Lower leg skin (tissue), 4 donors: ENCODE measurements at regions not wholly inside any gene's neighbourhood (a gene's known extent, or its start where the extent isn't known, plus 50 kb on each side); places are given as distances from the start of the nearest gene placed in this dataset.

ENCODE experiments used
- DNase-seq, 2 donors: peaks; one replicate each; pipeline ENCODE4 v3.0.0-alpha.2; 2019; ENCODE audit warnings: low spot score in 2 of 2
- H3K4me3 ChIP-seq: fragments of 200-600 bp; sonication (generic); 2 replicates; pipeline ENCODE4 v1.5.1; 2017; ENCODE audit warnings: mild to moderate bottlenecking, low read depth; ENCODE audit not compliant: poor library complexity, severe bottlenecking
- POLR2A ChIP-seq, 2 donors: fragments of 450-650 bp; IDR thresholded peaks; one replicate each; pipeline ENCODE4 v1.6.1; 2016 to 2017; ENCODE audit warnings: antibody characterized with exemption in 2 of 2, mild to moderate bottlenecking in 1 of 2, moderate library complexity in 1 of 2
- WGBS, 2 donors: methylation state at CpG; one replicate each; pipeline ENCODE4 v1.1.5; 2018; 5-methylcytosine and 5-hydroxymethylcytosine counted together
- intact Hi-C: fragments of 100-400 bp; cut with DNase I; formaldehyde crosslinking; loops from one replicate; pipeline ENCODE4 v1.15.0; 2023; ENCODE audit warnings: low total_unique reads
- TF ChIP-seq, protein P1 (sequence below), 3 donors: fragments of 450-650 bp; IDR thresholded peaks; one replicate each; pipeline ENCODE4 v1.5.1; 2016; ENCODE audit warnings: antibody characterized with exemption in 3 of 3, mild to moderate bottlenecking in 3 of 3, moderate library complexity in 2 of 3

DNA sequence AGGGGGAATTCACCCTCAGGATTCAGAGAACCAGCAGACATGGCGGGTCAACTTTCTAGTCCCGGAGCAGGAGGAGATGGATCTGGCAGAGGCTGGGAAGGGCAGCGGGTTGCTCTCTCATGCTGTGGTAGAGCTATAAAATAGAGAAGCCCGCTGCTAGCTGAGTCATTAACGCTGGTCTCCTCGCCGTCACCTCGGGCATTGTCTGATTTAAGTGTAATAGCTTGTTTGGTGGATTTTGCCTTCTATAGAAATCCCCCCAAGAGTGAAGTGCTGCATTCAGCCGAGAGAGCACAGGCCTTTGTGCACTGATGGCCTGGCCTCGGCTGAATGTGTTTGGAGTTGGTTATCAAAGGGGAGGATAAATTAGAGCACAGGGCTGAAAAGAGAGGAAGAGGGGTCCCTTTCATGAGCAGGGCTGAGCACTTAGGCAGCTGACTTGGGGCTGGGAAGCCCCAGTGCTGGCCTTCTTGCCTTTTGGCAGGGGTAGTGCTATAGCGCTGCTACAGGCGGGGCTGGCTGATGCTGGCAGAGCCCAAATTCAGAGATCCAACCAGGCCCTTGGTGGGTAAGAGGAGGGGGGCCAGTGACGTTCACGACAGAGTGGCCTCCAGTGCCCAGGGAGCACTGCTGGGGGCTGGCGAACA is 161.1 kb upstream of the CADM1 start:
- WGBS, 2 donors, result 78 to 79% methylated on average over 15 of the region's 15 CpGs
- no peak for DNase-seq
- TF ChIP-seq POLR2A (IDR thresholded peaks at IDR 0.05), result no peak
- TF ChIP-seq, protein P1, sequence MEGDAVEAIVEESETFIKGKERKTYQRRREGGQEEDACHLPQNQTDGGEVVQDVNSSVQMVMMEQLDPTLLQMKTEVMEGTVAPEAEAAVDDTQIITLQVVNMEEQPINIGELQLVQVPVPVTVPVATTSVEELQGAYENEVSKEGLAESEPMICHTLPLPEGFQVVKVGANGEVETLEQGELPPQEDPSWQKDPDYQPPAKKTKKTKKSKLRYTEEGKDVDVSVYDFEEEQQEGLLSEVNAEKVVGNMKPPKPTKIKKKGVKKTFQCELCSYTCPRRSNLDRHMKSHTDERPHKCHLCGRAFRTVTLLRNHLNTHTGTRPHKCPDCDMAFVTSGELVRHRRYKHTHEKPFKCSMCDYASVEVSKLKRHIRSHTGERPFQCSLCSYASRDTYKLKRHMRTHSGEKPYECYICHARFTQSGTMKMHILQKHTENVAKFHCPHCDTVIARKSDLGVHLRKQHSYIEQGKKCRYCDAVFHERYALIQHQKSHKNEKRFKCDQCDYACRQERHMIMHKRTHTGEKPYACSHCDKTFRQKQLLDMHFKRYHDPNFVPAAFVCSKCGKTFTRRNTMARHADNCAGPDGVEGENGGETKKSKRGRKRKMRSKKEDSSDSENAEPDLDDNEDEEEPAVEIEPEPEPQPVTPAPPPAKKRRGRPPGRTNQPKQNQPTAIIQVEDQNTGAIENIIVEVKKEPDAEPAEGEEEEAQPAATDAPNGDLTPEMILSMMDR (IDR thresholded peaks at IDR 0.05), result no peak
- no peak overlapping the region for H3K4me3 ChIP-seq
- intact Hi-C loops, result no loop called here

DNA sequence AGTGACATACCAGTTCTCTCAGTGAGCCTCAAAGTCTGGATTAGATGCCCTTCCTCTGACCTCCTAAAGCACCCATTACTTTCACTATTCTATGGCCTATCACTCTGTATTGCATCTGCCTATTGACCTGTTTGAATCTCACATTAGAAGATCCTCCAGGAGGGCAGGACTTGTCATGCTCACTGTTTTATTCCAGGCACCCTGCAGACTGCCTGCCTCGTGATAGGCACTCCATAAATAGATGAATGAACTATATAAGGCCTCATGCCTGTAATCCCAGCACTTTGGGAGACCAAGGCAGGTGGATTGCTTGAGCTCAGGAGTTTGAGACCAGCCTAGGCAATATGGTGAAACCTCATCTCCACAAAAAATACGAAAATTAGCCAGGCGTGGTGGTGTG is 160.1 kb upstream of the CADM1 start:
- WGBS, 2 donors, result 96 to 98% methylated on average over 3 of the region's 3 CpGs
- intact Hi-C loops, result no loop called here
- TF ChIP-seq, protein P1 (IDR thresholded peaks at IDR 0.05), result no peak
- TF ChIP-seq POLR2A (IDR thresholded peaks at IDR 0.05), result no peak
- DNase-seq, result no peak
- H3K4me3 ChIP-seq, result no peak overlapping the region

DNA sequence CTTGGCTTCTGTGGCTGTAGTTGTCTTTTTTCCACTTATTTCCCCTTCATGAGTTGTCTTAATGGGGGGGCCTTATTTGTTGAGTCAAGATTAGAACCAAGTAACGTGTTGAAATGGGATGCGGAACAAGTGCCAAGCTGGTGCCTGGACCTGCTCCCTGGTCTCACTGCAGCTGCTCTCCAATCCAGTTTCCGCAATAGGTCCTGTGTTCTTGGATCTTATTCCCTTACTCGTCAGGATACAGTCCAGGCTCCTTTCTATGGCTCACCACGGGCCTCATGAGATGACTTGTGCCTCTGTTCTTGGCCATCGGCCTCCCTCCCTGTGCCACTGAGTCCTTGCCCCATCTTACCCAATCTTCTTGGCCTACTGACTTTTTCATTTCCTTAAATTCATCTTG is 159.6 kb upstream of the CADM1 start:
- intact Hi-C loops, result no loop called here
- H3K4me3 ChIP-seq, result no peak overlapping the region
- TF ChIP-seq POLR2A (IDR thresholded peaks at IDR 0.05), result no peak
- TF ChIP-seq, protein P1 (IDR thresholded peaks at IDR 0.05), result no peak
- 81 to 82% methylated on average over 6 of the region's 6 CpGs for WGBS, 2 donors
- no peak for DNase-seq

DNA sequence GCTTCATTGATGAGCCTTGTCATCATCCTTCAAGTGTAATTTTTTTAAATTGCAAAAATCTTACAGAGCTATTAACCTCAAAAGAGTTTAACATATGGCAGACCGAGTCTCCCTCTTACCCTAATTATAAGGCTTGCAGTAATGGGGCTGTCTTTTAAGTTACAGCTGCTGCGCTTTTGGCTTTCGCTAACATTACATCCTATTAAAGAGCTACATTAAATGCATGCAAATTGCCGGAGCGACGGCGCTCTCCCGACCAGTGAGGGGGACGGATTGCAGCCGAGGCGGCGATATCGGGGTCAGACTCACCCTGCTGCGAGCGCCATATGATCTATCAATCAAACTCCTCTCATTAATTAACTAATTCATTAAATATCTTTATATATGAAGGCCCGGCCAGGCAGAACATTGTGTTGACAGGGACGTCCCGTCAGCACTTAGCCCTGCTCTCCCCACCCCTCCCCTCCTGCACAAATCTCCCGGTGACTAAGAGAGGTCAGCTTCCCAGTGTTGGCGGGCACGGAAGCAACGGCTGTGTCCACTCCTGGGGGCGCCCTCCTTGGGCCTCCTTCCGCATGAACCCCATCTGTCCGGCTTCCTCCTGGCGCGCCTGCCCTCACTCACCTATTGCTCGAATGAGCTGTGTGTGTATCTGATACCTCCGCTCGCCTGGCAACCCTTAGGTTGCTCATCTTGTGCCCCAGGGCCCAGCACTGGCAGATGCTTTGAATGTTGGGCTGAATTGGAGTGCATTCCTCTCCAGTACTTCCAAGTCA is 156.0 kb upstream of the CADM1 start:
- TF ChIP-seq, protein P1 (IDR thresholded peaks at IDR 0.05), result no peak
- no peak for TF ChIP-seq POLR2A (IDR thresholded peaks at IDR 0.05)
- DNase-seq, result no peak
- no peak overlapping the region for H3K4me3 ChIP-seq
- 40 to 50% methylated on average over 29 to 30 of the region's 30 CpGs for WGBS, 2 donors
- intact Hi-C loops, result no loop called here

DNA sequence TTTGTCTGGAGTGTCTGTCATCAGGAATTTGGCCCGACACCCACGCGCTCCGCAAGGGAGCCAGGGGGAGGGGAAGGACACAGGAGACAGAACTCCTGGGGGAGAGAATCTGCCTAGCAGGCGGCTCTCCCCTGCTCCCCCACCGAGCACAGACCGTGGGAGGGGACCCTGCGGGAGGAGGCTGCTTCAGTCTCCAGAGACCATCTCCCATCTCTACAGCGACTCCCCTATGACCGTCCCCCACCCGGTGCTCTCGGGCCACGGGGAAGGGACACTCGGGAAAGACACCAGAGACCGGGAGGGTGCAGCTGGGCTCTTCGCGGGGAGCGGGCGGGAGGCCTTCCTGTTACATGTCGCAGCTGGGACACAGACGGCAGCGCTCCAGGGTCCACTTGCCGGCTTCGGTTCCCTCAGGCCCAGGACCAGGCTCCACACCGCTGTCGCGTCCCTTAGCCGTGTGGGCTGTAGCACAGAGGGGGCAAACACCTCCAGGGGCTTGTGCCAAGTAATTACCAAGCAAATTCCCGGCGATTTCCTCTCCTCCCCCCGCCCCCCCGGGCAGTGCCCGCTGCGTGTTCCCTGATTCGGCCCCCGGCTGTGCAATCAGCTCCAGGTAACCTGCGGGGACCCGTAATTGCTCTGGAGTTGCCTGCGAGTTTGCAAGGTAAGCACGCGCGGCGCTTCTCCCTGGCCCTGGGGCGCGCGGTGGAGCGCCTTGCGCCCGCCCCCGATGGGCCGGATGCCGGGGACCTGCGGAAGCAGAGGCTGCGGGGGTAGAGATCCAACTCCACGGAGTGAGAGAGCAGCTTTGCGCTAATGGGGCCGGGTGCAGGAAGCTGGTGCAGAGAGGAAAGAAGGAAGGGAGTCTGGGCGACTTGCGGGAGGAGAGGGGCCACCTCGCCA is 155.1 kb upstream of the CADM1 start:
- DNase-seq, result no peak
- no peak for TF ChIP-seq POLR2A (IDR thresholded peaks at IDR 0.05)
- TF ChIP-seq, protein P1 (IDR thresholded peaks at IDR 0.05), result no peak
- no peak overlapping the region for H3K4me3 ChIP-seq
- intact Hi-C loops, result no loop called here
- 4 to 6% methylated on average over 44 to 53 of the region's 60 CpGs for WGBS, 2 donors
